Left lobe of liver (tissue), 2 donors: ENCODE measurements at regions not wholly inside any gene's neighbourhood (a gene's known extent, or its start where the extent isn't known, plus 50 kb on each side); places are given as distances from the start of the nearest gene placed in this dataset.
"Not testable (repeated sequence)": the region's sequence is repeated elsewhere in the genome, so short reads cannot be mapped to it uniquely, and the experiment has no call there.

Source experiments
- ATAC-seq: fragments of 200-7000 bp; cut with Tn5 transposase; one replicate; pipeline ENCODE4 v1.9.1; 2020; ENCODE audit warnings: mild to moderate bottlenecking, moderate library complexity
- DNase-seq: peaks from one replicate; pipeline ENCODE4 v3.0.0-alpha.2; 2020; ENCODE audit warnings: low spot score
- donor health status: DM: no; HTN: no; CAD: no; lungs with moderate emphysema.
- donor health status: DM: no; HTN: yes; CAD: no.

- ATAC-seq (no peak), DNase-seq (no peak)
These were observed 308.2 kb upstream of the HTR1E start for GRCh38 chr6:86629123-86629522.

GRCh38 chr6:86619428-86619827 is 317.9 kb upstream of the HTR1E start:
- DNase-seq (no peak), ATAC-seq (no peak)

- DNase-seq (no peak), ATAC-seq (no peak)
These were observed 322.0 kb upstream of the HTR1E start for GRCh38 chr6:86615299-86615698.

GRCh38 chr6:86609549-86610388 is 327.6 kb upstream of the HTR1E start:
- ATAC-seq (no peak), DNase-seq (no peak)

GRCh38 chr6:86603364-86603763 is 334.0 kb upstream of the HTR1E start:
- DNase-seq, ATAC-seq: not testable (repeated sequence)

- ATAC-seq: not testable (repeated sequence)
These were observed 335.2 kb upstream of the HTR1E start for GRCh38 chr6:86602093-86602492.

GRCh38 chr6:86598969-86599368 is 338.4 kb upstream of the HTR1E start:
- not testable (repeated sequence) for DNase-seq, ATAC-seq

More at GRCh38 chr6:86602093-86602492, 335.2 kb upstream of the HTR1E start:
- not testable (repeated sequence) for DNase-seq

- ATAC-seq (no peak), DNase-seq (no peak)
These were observed 341.7 kb upstream of the HTR1E start for GRCh38 chr6:86595641-86596040.

GRCh38 chr6:86586195-86586594 is 351.1 kb upstream of the HTR1E start:
- ATAC-seq (no peak), DNase-seq (no peak)

GRCh38 chr6:86581833-86582232 is 355.5 kb upstream of the HTR1E start:
- DNase-seq: no peak
- no peak for ATAC-seq

- ATAC-seq (no peak), DNase-seq (no peak)
These were observed 374.1 kb upstream of the HTR1E start for GRCh38 chr6:86563197-86563596.

- DNase-seq: no peak
- ATAC-seq: no peak
These were observed 379.0 kb upstream of the HTR1E start for GRCh38 chr6:86558318-86558717.

GRCh38 chr6:86537292-86537861 is 400.0 kb upstream of the HTR1E start:
- DNase-seq (no peak), ATAC-seq (no peak)

GRCh38 chr6:86536121-86536520 is 401.2 kb upstream of the HTR1E start:
- DNase-seq (no peak), ATAC-seq (no peak)

- no peak for ATAC-seq
- DNase-seq: no peak
These were observed 402.2 kb upstream of the HTR1E start for GRCh38 chr6:86535100-86535499.

GRCh38 chr6:86529635-86530034 is 407.7 kb upstream of the HTR1E start:
- ATAC-seq (no peak), DNase-seq (no peak)

- no peak for DNase-seq
- ATAC-seq: no peak
These were observed 411.1 kb upstream of the HTR1E start for GRCh38 chr6:86526238-86526637.

GRCh38 chr6:86516087-86516486 is 421.2 kb upstream of the HTR1E start:
- DNase-seq (no peak), ATAC-seq (no peak)

GRCh38 chr6:86511962-86512361 is 425.4 kb upstream of the HTR1E start:
- ATAC-seq (no peak), DNase-seq (no peak)

GRCh38 chr6:86508230-86508629 is 429.1 kb upstream of the HTR1E start:
- DNase-seq: no peak
- ATAC-seq: no peak

- no peak for DNase-seq
- no peak for ATAC-seq
These were observed 434.8 kb upstream of the HTR1E start for GRCh38 chr6:86502497-86502896.

GRCh38 chr6:86500035-86500434 is 437.3 kb upstream of the HTR1E start:
- no peak for DNase-seq
- no peak for ATAC-seq
